Psoas muscle (tissue), 7 donors: ENCODE measurements at regions not wholly inside any gene's neighbourhood (a gene's known extent, or its start where the extent isn't known, plus 50 kb on each side); places are given as distances from the start of the nearest gene placed in this dataset.

Experiments used
- ATAC-seq, 4 donors: fragments of 200-7000 bp; cut with Tn5 transposase; one replicate each; pipeline ENCODE4 v1.9.1; 2020; ENCODE audit warnings: moderate library complexity in 3 of 4, mild to moderate bottlenecking in 2 of 4
- DNase-seq, 2 donors: peaks; one replicate each; pipeline ENCODE4 v3.0.0-alpha.2; 2020
- H3K27ac ChIP-seq: fragments of 200-600 bp; one replicate; pipeline ENCODE4 v1.8.0; 2022
- H3K27me3 ChIP-seq, 3 donors: fragments of 200-600 bp in 1 of 3; one replicate each; pipeline versions ENCODE4 v1.6.1 to v1.8.0; 2013 to 2022; ENCODE audit warnings: low read length in 2 of 3, mild to moderate bottlenecking in 2 of 3, moderate library complexity in 1 of 3; ENCODE audit not compliant: insufficient read depth in 3 of 3
- H3K36me3 ChIP-seq, 2 donors: fragments of 200-600 bp in 1 of 2; one replicate each; pipeline versions ENCODE4 v1.6.1 to v1.8.0; 2013 to 2022; ENCODE audit warnings: low read depth in 1 of 2, mild to moderate bottlenecking in 1 of 2, moderate library complexity in 1 of 2; ENCODE audit not compliant: insufficient read depth in 1 of 2
- H3K4me1 ChIP-seq: fragments of 200-600 bp; one replicate; pipeline ENCODE4 v1.8.0; 2022
- H3K4me3 ChIP-seq: fragments of 200-600 bp; one replicate; pipeline ENCODE4 v1.8.0; 2022; ENCODE audit warnings: mild to moderate bottlenecking
- H3K9me3 ChIP-seq: fragments of 200-600 bp; one replicate; pipeline ENCODE4 v1.8.0; 2022
- CTCF ChIP-seq: fragments of 200-600 bp; IDR thresholded peaks from one replicate; pipeline ENCODE4 v1.8.0; 2022; ENCODE audit warnings: antibody characterized with exemption
- whole genome bisulfite sequencing, 3 donors: extraction: QIAGEN DNeasy Blood & Tissue Kit; methylation state at CpG; one replicate each; pipeline versions ENCODE4 v1.1.6 to v1.1.7; 2013; 5-methylcytosine and 5-hydroxymethylcytosine counted together
- intact Hi-C, 2 donors: fragments of 100-400 bp; cut with DNase I; formaldehyde crosslinking; loops; one replicate each; pipeline versions ENCODE4 v1.11.0 to v1.14.2; 2022
- donor health status: healthy with polysubstance abuse.
- donor health status: DM: no; HTN: no; CAD: no; lungs with moderate emphysema.
- donor health status: Bipolar disorder and iron deficiency.
- donor health status: healthy.
- donor health status: DM: yes; HTN: yes; CAD: no.
- donor health status: DM: no; HTN: no; CAD: no.
- donor health status: DM: yes; HTN: yes; CAD: no.

- Histone ChIP-seq H3K9me3 (no peaks in the 10 kb centered on the region), H3K27ac (no peak overlapping the region), H3K27me3 (no peaks in the 10 kb centered on the region), H3K4me3 (no peak overlapping the region), H3K4me1 (no peaks in the 10 kb centered on the region), H3K36me3 (no peaks in the 10 kb centered on the region)
- DNase-seq (no peak), ATAC-seq (no peak)
- 61 to 76% (median 70%) methylated on average over 1 of the region's 1 CpG for WGBS, 3 donors
- intact Hi-C loops: loop anchor here in 1 of 2 donors (1.0 kb wide), 1 partner anchor 26 kb away; no protein-coding TSS in a partner anchor
- TF ChIP-seq CTCF: no peak
Observed at GRCh38 chr4:72966652-72967051, 102.9 kb downstream of the COX18 start.

DNA sequence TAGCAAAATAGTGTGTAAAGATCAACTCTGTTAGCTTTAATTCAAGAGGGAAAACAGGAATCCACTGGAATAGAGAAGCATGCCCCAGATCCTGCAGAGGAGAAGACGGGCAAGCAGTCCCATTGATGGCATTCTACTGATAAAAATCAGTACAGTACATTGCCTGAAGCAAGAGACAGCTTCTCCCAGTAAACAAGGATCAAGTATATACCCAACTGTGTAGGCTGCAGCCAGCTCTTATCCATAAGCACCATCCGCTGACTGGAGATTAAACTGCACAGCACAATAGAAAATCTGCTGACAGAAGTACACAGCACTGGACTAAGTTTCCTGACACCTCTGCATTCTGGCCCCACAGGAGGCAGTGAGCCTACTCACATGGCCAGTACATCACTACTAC, 110.1 kb downstream of the COX18 start:
- H3K9me3 ChIP-seq: peaks cover 8% of the 10 kb centered on the region
- TF ChIP-seq CTCF: no peak
- ATAC-seq (no peak), DNase-seq (no peak)
- no peaks in the 10 kb centered on the region for H3K27me3 ChIP-seq
- intact Hi-C loops: no loop called here
- no peaks in the 10 kb centered on the region for H3K36me3 ChIP-seq
- WGBS, 3 donors: 71 to 75% (median 72%) methylated on average over 2 of the region's 2 CpGs
- no peaks in the 10 kb centered on the region for H3K4me1 ChIP-seq
- H3K4me3 ChIP-seq: no peak overlapping the region
- H3K27ac ChIP-seq: no peak overlapping the region

DNA sequence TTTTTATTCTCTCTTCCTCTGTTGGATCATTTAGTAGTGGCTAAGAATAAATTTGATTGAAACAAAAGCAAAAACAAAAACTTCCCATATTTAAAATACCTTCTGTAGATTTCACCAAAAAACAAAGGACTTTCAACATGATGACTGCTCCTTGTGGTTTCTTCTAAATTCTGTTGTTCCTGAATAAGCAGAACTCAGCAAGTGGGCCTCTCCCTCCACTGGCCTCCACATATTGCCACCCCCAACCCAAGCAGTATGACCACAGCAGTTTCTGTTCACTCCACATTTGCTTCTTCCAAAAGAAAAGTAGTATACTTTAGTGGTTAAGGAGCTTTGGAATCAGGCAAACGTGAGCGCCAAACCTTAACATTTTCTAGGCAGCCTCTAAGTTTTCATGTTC, 114.7 kb downstream of the COX18 start:
- Histone ChIP-seq H3K4me3 (no peak overlapping the region), H3K9me3 (no peaks in the 10 kb centered on the region), H3K36me3 (no peaks in the 10 kb centered on the region), H3K27ac (no peak overlapping the region), H3K4me1 (no peaks in the 10 kb centered on the region), H3K27me3 (no peaks in the 10 kb centered on the region)
- ATAC-seq: no peak
- no peak for TF ChIP-seq CTCF
- DNase-seq: no peak
- WGBS, 3 donors: 86 to 89% (median 89%) methylated on average over 2 of the region's 2 CpGs
- intact Hi-C loops: no loop called here

GRCh38 chr4:72953571-72953970, 115.9 kb downstream of the COX18 start:
- Histone ChIP-seq H3K27me3 (no peaks in the 10 kb centered on the region), H3K27ac (no peak overlapping the region), H3K4me1 (no peaks in the 10 kb centered on the region), H3K9me3 (no peaks in the 10 kb centered on the region), H3K4me3 (no peak overlapping the region), H3K36me3 (no peaks in the 10 kb centered on the region)
- ATAC-seq: no peak
- 47 to 61% (median 48%) methylated on average over 1 of the region's 1 CpG for WGBS, 3 donors
- intact Hi-C loops: no loop called here
- TF ChIP-seq CTCF: no peak
- no peak for DNase-seq

- H3K4me1 ChIP-seq: no peaks in the 10 kb centered on the region
- no peak overlapping the region for H3K27ac ChIP-seq
- ATAC-seq (no peak), DNase-seq (no peak)
- H3K4me3 ChIP-seq: no peak overlapping the region
- H3K9me3 ChIP-seq: no peaks in the 10 kb centered on the region
- no peak for TF ChIP-seq CTCF
- intact Hi-C loops: no loop called here
- no peaks in the 10 kb centered on the region for H3K27me3 ChIP-seq
- no peaks in the 10 kb centered on the region for H3K36me3 ChIP-seq
- WGBS, 3 donors: 76 to 77% (median 76%) methylated on average over 2 of the region's 2 CpGs
Observed at GRCh38 chr4:72951628-72952027, 117.9 kb downstream of the COX18 start.
